Duodenal mucosa (tissue), 2 donors: ENCODE measurements at regions not wholly inside any gene's neighbourhood (a gene's known extent, or its start where the extent isn't known, plus 50 kb on each side); places are given as distances from the start of the nearest gene placed in this dataset.

Experiments
- H3K27ac ChIP-seq: one replicate; pipeline ENCODE4 v1.7.0; 2013; ENCODE audit warnings: low read depth, low read length
- H3K27me3 ChIP-seq, 2 donors: one replicate each; pipeline ENCODE4 v1.7.0; 2013; ENCODE audit warnings: low read length in 2 of 2, control low read depth in 1 of 2; ENCODE audit not compliant: insufficient read depth in 2 of 2, control insufficient read depth in 1 of 2
- H3K36me3 ChIP-seq, 2 donors: one replicate each; pipeline ENCODE4 v1.7.0; 2013; ENCODE audit warnings: low read length in 2 of 2, control low read depth in 1 of 2; ENCODE audit not compliant: insufficient read depth in 2 of 2, control insufficient read depth in 1 of 2
- H3K4me1 ChIP-seq, 2 donors: one replicate each; pipeline ENCODE4 v1.7.0; 2013; ENCODE audit warnings: low read length in 2 of 2, control low read depth in 1 of 2; ENCODE audit not compliant: insufficient read depth in 2 of 2, control insufficient read depth in 1 of 2
- H3K4me3 ChIP-seq, 2 donors: one replicate each; pipeline ENCODE4 v1.7.0; 2013; ENCODE audit warnings: low read length in 2 of 2, low read depth in 1 of 2
- H3K9ac ChIP-seq, 2 donors: one replicate each; pipeline ENCODE4 v1.7.0; 2013; ENCODE audit warnings: low read length in 2 of 2, low read depth in 1 of 2
- H3K9me3 ChIP-seq, 2 donors: one replicate each; pipeline ENCODE4 v1.7.0; 2013; ENCODE audit warnings: low read length in 2 of 2, control low read depth in 1 of 2; ENCODE audit not compliant: control insufficient read depth in 1 of 2

- H3K4me3 ChIP-seq = no peak overlapping the region
- H3K4me1 ChIP-seq = no peaks in the 10 kb centered on the region
- no peaks in the 10 kb centered on the region for H3K36me3 ChIP-seq
- no peaks in the 10 kb centered on the region for H3K9me3 ChIP-seq
- no peaks in the 10 kb centered on the region for H3K27me3 ChIP-seq
- no peak overlapping the region for H3K9ac ChIP-seq
- no peak overlapping the region for H3K27ac ChIP-seq
These were observed 228.0 kb upstream of the CFAP20DC start for GRCh38 chr3:59277816-59278215.

- Histone ChIP-seq H3K4me3 (no peak overlapping the region), H3K4me1 (no peaks in the 10 kb centered on the region)
These were observed 227.4 kb upstream of the CFAP20DC start for GRCh38 chr3:59277201-59277600.

GRCh38 chr3:59273976-59274375, 224.2 kb upstream of the CFAP20DC start:
- Histone ChIP-seq H3K4me3 (no peak overlapping the region), H3K4me1 (no peaks in the 10 kb centered on the region), H3K36me3 (no peaks in the 10 kb centered on the region), H3K9ac (no peak overlapping the region), H3K27ac (no peak overlapping the region), H3K9me3 (no peaks in the 10 kb centered on the region), H3K27me3 (no peaks in the 10 kb centered on the region)

More at GRCh38 chr3:59277201-59277600, 227.4 kb upstream of the CFAP20DC start:
- no peaks in the 10 kb centered on the region for H3K9me3 ChIP-seq
- no peak overlapping the region for H3K27ac ChIP-seq
- no peak overlapping the region for H3K9ac ChIP-seq
- no peaks in the 10 kb centered on the region for H3K36me3 ChIP-seq
- no peaks in the 10 kb centered on the region for H3K27me3 ChIP-seq

GRCh38 chr3:59271971-59272370, 222.1 kb upstream of the CFAP20DC start:
- H3K36me3 ChIP-seq = no peaks in the 10 kb centered on the region
- H3K27me3 ChIP-seq = no peaks in the 10 kb centered on the region
- no peak overlapping the region for H3K9ac ChIP-seq
- no peaks in the 10 kb centered on the region for H3K4me1 ChIP-seq
- H3K4me3 ChIP-seq = no peak overlapping the region
- H3K27ac ChIP-seq = no peak overlapping the region
- no peaks in the 10 kb centered on the region for H3K9me3 ChIP-seq

GRCh38 chr3:59270921-59271320, 221.1 kb upstream of the CFAP20DC start:
- Histone ChIP-seq H3K9ac (no peak overlapping the region), H3K36me3 (no peaks in the 10 kb centered on the region), H3K4me3 (no peak overlapping the region), H3K4me1 (peaks cover 0 to under 1% of the 10 kb centered on the region in 2 donors), H3K9me3 (no peaks in the 10 kb centered on the region), H3K27ac (no peak overlapping the region), H3K27me3 (no peaks in the 10 kb centered on the region)

GRCh38 chr3:59270209-59270608, 220.4 kb upstream of the CFAP20DC start:
- H3K4me3 ChIP-seq = no peak overlapping the region
- no peaks in the 10 kb centered on the region for H3K27me3 ChIP-seq
- no peaks in the 10 kb centered on the region for H3K9me3 ChIP-seq
- H3K9ac ChIP-seq = no peak overlapping the region
- H3K36me3 ChIP-seq = no peaks in the 10 kb centered on the region
- H3K4me1 ChIP-seq = peaks cover 0 to 5% of the 10 kb centered on the region in 2 donors
- no peak overlapping the region for H3K27ac ChIP-seq

- Histone ChIP-seq H3K27me3 (no peaks in the 10 kb centered on the region), H3K9ac (no peak overlapping the region), H3K4me1 (peaks cover 0 to 5% of the 10 kb centered on the region in 2 donors), H3K36me3 (no peaks in the 10 kb centered on the region), H3K4me3 (no peak overlapping the region), H3K9me3 (no peaks in the 10 kb centered on the region), H3K27ac (no peak overlapping the region)
These were observed 218.3 kb upstream of the CFAP20DC start for GRCh38 chr3:59268170-59268569.

GRCh38 chr3:59267021-59267420, 217.2 kb upstream of the CFAP20DC start:
- no peak overlapping the region for H3K9ac ChIP-seq
- no peak overlapping the region for H3K27ac ChIP-seq
- peaks cover 0 to 5% of the 10 kb centered on the region in 2 donors for H3K4me1 ChIP-seq
- H3K9me3 ChIP-seq = no peaks in the 10 kb centered on the region
- no peaks in the 10 kb centered on the region for H3K36me3 ChIP-seq
- H3K4me3 ChIP-seq = no peak overlapping the region
- no peaks in the 10 kb centered on the region for H3K27me3 ChIP-seq

GRCh38 chr3:59266551-59266950, 216.7 kb upstream of the CFAP20DC start:
- no peak overlapping the region for H3K9ac ChIP-seq
- no peaks in the 10 kb centered on the region for H3K9me3 ChIP-seq
- H3K27me3 ChIP-seq = no peaks in the 10 kb centered on the region
- no peaks in the 10 kb centered on the region for H3K36me3 ChIP-seq
- peaks cover 0 to 5% of the 10 kb centered on the region in 2 donors for H3K4me1 ChIP-seq
- H3K4me3 ChIP-seq = no peak overlapping the region
- H3K27ac ChIP-seq = no peak overlapping the region

GRCh38 chr3:59265566-59265965, 215.7 kb upstream of the CFAP20DC start:
- no peak overlapping the region for H3K27ac ChIP-seq
- no peak overlapping the region for H3K9ac ChIP-seq
- H3K9me3 ChIP-seq = no peaks in the 10 kb centered on the region
- peaks cover 0 to 5% of the 10 kb centered on the region in 2 donors for H3K4me1 ChIP-seq
- no peaks in the 10 kb centered on the region for H3K36me3 ChIP-seq
- no peak overlapping the region for H3K4me3 ChIP-seq
- no peaks in the 10 kb centered on the region for H3K27me3 ChIP-seq

- no peak overlapping the region for H3K9ac ChIP-seq
These were observed 214.5 kb upstream of the CFAP20DC start for GRCh38 chr3:59264366-59264765.

More at GRCh38 chr3:59264366-59264765, 214.5 kb upstream of the CFAP20DC start:
- Histone ChIP-seq H3K4me3 (no peak overlapping the region), H3K4me1 (peaks cover 0 to 5% of the 10 kb centered on the region in 2 donors), H3K27ac (no peak overlapping the region), H3K9me3 (no peaks in the 10 kb centered on the region), H3K36me3 (no peaks in the 10 kb centered on the region), H3K27me3 (no peaks in the 10 kb centered on the region)
